Ishikawa (cell line): ENCODE measurements at regions not wholly inside any gene's neighbourhood (a gene's known extent, or its start where the extent isn't known, plus 50 kb on each side); places are given as distances from the start of the nearest gene placed in this dataset.

ENCODE experiments used
- CEBPB ChIP-seq: IDR thresholded peaks from 2 replicates; pipeline ENCODE4 v1.6.1; 2012
- CREB1 ChIP-seq: IDR thresholded peaks from 2 replicates; pipeline ENCODE4 v1.6.1; 2012; ENCODE audit warnings: low read depth
- EGR1 ChIP-seq: IDR thresholded peaks from 2 replicates; pipeline ENCODE4 v1.6.1; 2012
- EP300 ChIP-seq: IDR thresholded peaks from 2 replicates; pipeline ENCODE4 v1.6.1; 2012; ENCODE audit warnings: borderline replicate concordance
- FOXM1 ChIP-seq: IDR thresholded peaks from 2 replicates; pipeline ENCODE4 v1.6.1; 2012; ENCODE audit warnings: low read depth, borderline replicate concordance
- MAX ChIP-seq: IDR thresholded peaks from 2 replicates; pipeline ENCODE4 v1.6.1; 2012
- NFIC ChIP-seq: IDR thresholded peaks from 2 replicates; pipeline ENCODE4 v1.6.1; 2012
- RAD21 ChIP-seq: IDR thresholded peaks from 2 replicates; pipeline ENCODE4 v1.6.1; 2012; ENCODE audit warnings: low read depth
- REST ChIP-seq: IDR thresholded peaks from 2 replicates; pipeline ENCODE4 v1.6.1; 2012; ENCODE audit warnings: low read depth, mild to moderate bottlenecking
- TAF1 ChIP-seq: IDR thresholded peaks from 2 replicates; pipeline ENCODE4 v1.6.1; 2012; ENCODE audit warnings: low read depth, mild to moderate bottlenecking
- TCF12 ChIP-seq: IDR thresholded peaks from 2 replicates; pipeline ENCODE4 v1.6.1; 2012; ENCODE audit warnings: low read depth
- TEAD4 ChIP-seq: IDR thresholded peaks from 2 replicates; pipeline ENCODE4 v1.6.1; 2012
- USF1 ChIP-seq: IDR thresholded peaks from 2 replicates; pipeline ENCODE4 v1.6.1; 2012
- YY1 ChIP-seq: IDR thresholded peaks from 2 replicates; pipeline ENCODE4 v1.6.1; 2012; ENCODE audit warnings: low read depth
- ZBTB7A ChIP-seq: IDR thresholded peaks from 2 replicates; pipeline ENCODE4 v1.6.1; 2012; ENCODE audit warnings: low read depth

GRCh38 chr10:90222939-90223338 is 521.5 kb downstream of the KIF20B start:
- TF ChIP-seq ZBTB7A (no peak), TEAD4 (no peak), CREB1 (no peak), NFIC (no peak), EP300 (no peak), YY1 (no peak), REST (no peak), RAD21 (no peak), TCF12 (no peak), EGR1 (no peak), FOXM1 (no peak), USF1 (no peak), CEBPB (no peak), TAF1 (no peak), MAX (no peak)

- TF ChIP-seq EGR1 (no peak), USF1 (no peak), TCF12 (no peak), FOXM1 (no peak)
Observed at GRCh38 chr10:90224791-90225566, 523.6 kb downstream of the KIF20B start.

- no peak for TF ChIP-seq MAX
Observed at GRCh38 chr10:90226517-90226916, 525.1 kb downstream of the KIF20B start.

- TF ChIP-seq USF1 (no peak), NFIC (no peak), FOXM1 (no peak), TEAD4 (no peak), ZBTB7A (no peak), REST (no peak), TAF1 (no peak), EGR1 (no peak), RAD21 (no peak), EP300 (no peak), CEBPB (no peak), YY1 (no peak), TCF12 (no peak), MAX (no peak)
Observed at GRCh38 chr10:90227217-90227656, 525.8 kb downstream of the KIF20B start.

GRCh38 chr10:90227786-90228185 is 526.4 kb downstream of the KIF20B start:
- TF ChIP-seq ZBTB7A (no peak), TEAD4 (no peak), CREB1 (no peak), NFIC (no peak), MAX (no peak), CEBPB (no peak), EP300 (no peak), FOXM1 (no peak), YY1 (no peak), USF1 (no peak), TCF12 (no peak), REST (no peak), EGR1 (no peak), TAF1 (no peak), RAD21 (no peak)
